ENCODE measurements at regions not wholly inside any gene's neighbourhood (a gene's known extent, or its start where the extent isn't known, plus 50 kb on each side); places are given as distances from the start of the nearest gene placed in this dataset.

GRCh38 chr13:48181482-48182145 lies 51.4 kb upstream of the ITM2B start:
- H3K4me3 Mint-ChIP-seq (ENCODE audit: unreplicated experiment): no peak overlapping the region
- no peaks in the 10 kb centered on the region for H3K9me3 Mint-ChIP-seq (ENCODE audit: unreplicated experiment)
- no peak for DNase-seq (ENCODE audit: low spot score)
- no peaks in the 10 kb centered on the region for H3K4me1 Mint-ChIP-seq (ENCODE audit: unreplicated experiment)
- no peaks in the 10 kb centered on the region for H3K36me3 Mint-ChIP-seq (ENCODE audit: low read depth, unreplicated experiment)
- no peaks in the 10 kb centered on the region for H3K27me3 Mint-ChIP-seq (ENCODE audit: unreplicated experiment)
- TF ChIP-seq CTCF (IDR thresholded peaks at IDR 0.05; ENCODE audit: unreplicated experiment): no peak
- no peak overlapping the region for H3K27ac Mint-ChIP-seq (ENCODE audit: unreplicated experiment)

- no peak for TF ChIP-seq CTCF (IDR thresholded peaks at IDR 0.05; ENCODE audit: unreplicated experiment)
- H3K36me3 Mint-ChIP-seq (ENCODE audit: low read depth, unreplicated experiment): no peaks in the 10 kb centered on the region
- H3K9me3 Mint-ChIP-seq (ENCODE audit: unreplicated experiment): no peaks in the 10 kb centered on the region
- no peak overlapping the region for H3K27ac Mint-ChIP-seq (ENCODE audit: unreplicated experiment)
- peaks cover 3% of the 10 kb centered on the region for H3K27me3 Mint-ChIP-seq (ENCODE audit: unreplicated experiment)
- no peak for DNase-seq (ENCODE audit: low spot score)
- H3K4me3 Mint-ChIP-seq (ENCODE audit: unreplicated experiment): no peak overlapping the region
- H3K4me1 Mint-ChIP-seq (ENCODE audit: unreplicated experiment): no peaks in the 10 kb centered on the region
These were observed 54.9 kb upstream of the ITM2B start for GRCh38 chr13:48178126-48178525.

- no peaks in the 10 kb centered on the region for H3K36me3 Mint-ChIP-seq (ENCODE audit: low read depth, unreplicated experiment)
- no peak for TF ChIP-seq CTCF (IDR thresholded peaks at IDR 0.05; ENCODE audit: unreplicated experiment)
- H3K9me3 Mint-ChIP-seq (ENCODE audit: unreplicated experiment): no peaks in the 10 kb centered on the region
- DNase-seq (ENCODE audit: low spot score): no peak
- H3K27me3 Mint-ChIP-seq (ENCODE audit: unreplicated experiment): peaks cover 3% of the 10 kb centered on the region
- H3K4me3 Mint-ChIP-seq (ENCODE audit: unreplicated experiment): no peak overlapping the region
- H3K4me1 Mint-ChIP-seq (ENCODE audit: unreplicated experiment): no peaks in the 10 kb centered on the region
- H3K27ac Mint-ChIP-seq (ENCODE audit: unreplicated experiment): no peak overlapping the region
These were observed 56.2 kb upstream of the ITM2B start for GRCh38 chr13:48176781-48177180.

GRCh38 chr13:48175185-48175584 lies 57.8 kb upstream of the ITM2B start:
- Mint-ChIP-seq H3K4me3 (ENCODE audit: unreplicated experiment) (no peak overlapping the region), H3K27ac (ENCODE audit: unreplicated experiment) (no peak overlapping the region), H3K27me3 (ENCODE audit: unreplicated experiment) (peaks cover 3% of the 10 kb centered on the region), H3K9me3 (ENCODE audit: unreplicated experiment) (no peaks in the 10 kb centered on the region), H3K36me3 (ENCODE audit: low read depth, unreplicated experiment) (no peaks in the 10 kb centered on the region), H3K4me1 (ENCODE audit: unreplicated experiment) (no peaks in the 10 kb centered on the region)
- no peak for TF ChIP-seq CTCF (IDR thresholded peaks at IDR 0.05; ENCODE audit: unreplicated experiment)
- DNase-seq (ENCODE audit: low spot score): no peak

GRCh38 chr13:48167866-48168265 lies 65.1 kb upstream of the ITM2B start:
- no peak for DNase-seq (ENCODE audit: low spot score)
- Mint-ChIP-seq H3K27ac (ENCODE audit: unreplicated experiment) (no peak overlapping the region), H3K9me3 (ENCODE audit: unreplicated experiment) (no peaks in the 10 kb centered on the region), H3K27me3 (ENCODE audit: unreplicated experiment) (no peaks in the 10 kb centered on the region), H3K4me1 (ENCODE audit: unreplicated experiment) (no peaks in the 10 kb centered on the region), H3K36me3 (ENCODE audit: low read depth, unreplicated experiment) (no peaks in the 10 kb centered on the region), H3K4me3 (ENCODE audit: unreplicated experiment) (no peak overlapping the region)
- TF ChIP-seq CTCF (IDR thresholded peaks at IDR 0.05; ENCODE audit: unreplicated experiment): no peak
